H9 (cell line): ENCODE measurements at regions not wholly inside any gene's neighbourhood (a gene's known extent, or its start where the extent isn't known, plus 50 kb on each side); places are given as distances from the start of the nearest gene placed in this dataset.

ENCODE experiments used
- DNase-seq: peaks from one replicate; pipeline ENCODE4 v3.0.0-alpha.2; 2017
- H2AFZ ChIP-seq: one replicate; pipeline ENCODE4 v1.6.1; 2013; ENCODE audit warnings: mild to moderate bottlenecking, low read length, control low read depth, moderate library complexity
- H2AK5ac ChIP-seq: 2 replicates; pipeline ENCODE4 v1.6.1; 2013; ENCODE audit warnings: low read length, control low read depth, mixed read lengths; ENCODE audit not compliant: insufficient read length
- H2BK120ac ChIP-seq: one replicate; pipeline ENCODE4 v1.6.1; 2013; ENCODE audit warnings: low read depth, mild to moderate bottlenecking, low read length, control low read depth, inconsistent platforms; ENCODE audit not compliant: poor library complexity, severe bottlenecking
- H2BK12ac ChIP-seq: 2 replicates; pipeline ENCODE4 v1.6.1; 2013; ENCODE audit warnings: low read length, control low read depth, mixed read lengths, low read depth; ENCODE audit not compliant: insufficient read length
- H2BK15ac ChIP-seq: 2 replicates; pipeline ENCODE4 v1.6.1; 2013; ENCODE audit warnings: low read depth, low read length, control low read depth
- H2BK20ac ChIP-seq: one replicate; pipeline ENCODE4 v1.6.1; 2013; ENCODE audit warnings: low read depth, mild to moderate bottlenecking, low read length, control low read depth, inconsistent platforms; ENCODE audit not compliant: poor library complexity, severe bottlenecking
- H2BK5ac ChIP-seq: 2 replicates; pipeline ENCODE4 v1.6.1; 2013; ENCODE audit warnings: low read length, control low read depth, mixed read lengths; ENCODE audit not compliant: insufficient read length
- H3K14ac ChIP-seq: 2 replicates; pipeline ENCODE4 v1.6.1; 2013; ENCODE audit warnings: low read length, control low read depth; ENCODE audit not compliant: insufficient read depth
- H3K18ac ChIP-seq: 2 replicates; pipeline ENCODE4 v1.6.1; 2013; ENCODE audit warnings: low read depth, mild to moderate bottlenecking, mixed read lengths, low read length, control low read depth; ENCODE audit not compliant: insufficient read length
- H3K23ac ChIP-seq: 2 replicates; pipeline ENCODE4 v1.6.1; 2013; ENCODE audit warnings: low read length, control low read depth, mixed read lengths, low read depth; ENCODE audit not compliant: insufficient read length
- H3K23me2 ChIP-seq: 2 replicates; pipeline ENCODE4 v1.6.1; 2013; ENCODE audit warnings: low read depth, mild to moderate bottlenecking, mixed read lengths, low read length, control low read depth; ENCODE audit not compliant: insufficient read length, poor library complexity, severe bottlenecking
- H3K27ac ChIP-seq: 2 replicates; pipeline ENCODE4 v1.5.1; 2013; ENCODE audit warnings: low read length, control low read depth, mixed read lengths, low read depth; ENCODE audit not compliant: insufficient read length
- H3K27me3 ChIP-seq: 2 replicates; pipeline ENCODE4 v1.6.1; 2013; ENCODE audit warnings: low read length, control low read depth, inconsistent platforms; ENCODE audit not compliant: insufficient read depth
- H3K4ac ChIP-seq: 2 replicates; pipeline ENCODE4 v1.6.1; 2013; ENCODE audit warnings: low read depth, mild to moderate bottlenecking, control low read depth, inconsistent platforms, low read length, moderate library complexity
- H3K4me1 ChIP-seq: 2 replicates; pipeline ENCODE4 v1.6.1; 2013; ENCODE audit warnings: low read length, control low read depth, inconsistent platforms; ENCODE audit not compliant: insufficient read depth
- H3K4me2 ChIP-seq: 2 replicates; pipeline ENCODE4 v1.6.1; 2013; ENCODE audit warnings: low read length, control low read depth, mixed read lengths; ENCODE audit not compliant: insufficient read length, insufficient read depth
- H3K56ac ChIP-seq: 2 replicates; pipeline ENCODE4 v1.6.1; 2013; ENCODE audit warnings: low read depth, mild to moderate bottlenecking, mixed read lengths, low read length, control low read depth; ENCODE audit not compliant: insufficient read length
- H3K79me1 ChIP-seq: 2 replicates; pipeline ENCODE4 v1.6.1; 2013; ENCODE audit warnings: low read depth, mild to moderate bottlenecking, moderate library complexity, low read length, control low read depth, inconsistent platforms; ENCODE audit not compliant: insufficient read depth, poor library complexity, severe bottlenecking
- H3K79me2 ChIP-seq: 2 replicates; pipeline ENCODE4 v1.6.1; 2013; ENCODE audit warnings: low read length, control low read depth, inconsistent platforms; ENCODE audit not compliant: insufficient read depth
- H3K9ac ChIP-seq: 2 replicates; pipeline ENCODE4 v1.6.1; 2013; ENCODE audit warnings: low read length, control low read depth, mixed read lengths; ENCODE audit not compliant: insufficient read length; ENCODE audit errors: extremely low read depth
- H3K9me3 ChIP-seq: one replicate; pipeline ENCODE4 v1.6.1; 2013; ENCODE audit warnings: low read depth, low read length, inconsistent platforms; ENCODE audit not compliant: control insufficient read depth
- H3T11ph ChIP-seq: one replicate; pipeline ENCODE4 v1.6.1; 2013; ENCODE audit warnings: mild to moderate bottlenecking, low read length, control low read depth, inconsistent platforms
- H4K20me1 ChIP-seq: one replicate; pipeline ENCODE4 v1.6.1; 2013; ENCODE audit not compliant: control insufficient read depth, insufficient read length, insufficient read depth
- H4K5ac ChIP-seq: 2 replicates; pipeline ENCODE4 v1.6.1; 2013; ENCODE audit warnings: low read depth, mild to moderate bottlenecking, mixed read lengths, low read length, control low read depth; ENCODE audit not compliant: insufficient read length
- H4K8ac ChIP-seq: replicated peaks from 2 replicates; pipeline ENCODE4 v1.6.1; 2013; ENCODE audit warnings: low read length, control low read depth, mixed read lengths, low read depth; ENCODE audit not compliant: insufficient read length
- H4K91ac ChIP-seq: 2 replicates; pipeline ENCODE4 v1.6.1; 2013; ENCODE audit warnings: low read depth, mild to moderate bottlenecking, moderate library complexity, mixed read lengths, low read length, control low read depth; ENCODE audit not compliant: insufficient read length
- H3K27ac Mint-ChIP-seq, 3 experiments: 2 replicates in 2 of 3; 3 replicates in 1 of 3; pipeline ENCODE4 v1.8.0; 2020 to 2021; ENCODE audit warnings: mixed read lengths in 3 of 3, mild to moderate bottlenecking in 1 of 3, moderate library complexity in 1 of 3
- H3K27me3 Mint-ChIP-seq: 2 replicates; pipeline ENCODE4 v1.8.0; 2021; ENCODE audit warnings: low read depth, mild to moderate bottlenecking, moderate library complexity, mixed read lengths
- H3K36me3 Mint-ChIP-seq, 3 experiments: 2 replicates in 2 of 3; 3 replicates in 1 of 3; pipeline ENCODE4 v1.8.0; 2020 to 2021; ENCODE audit warnings: low read depth in 3 of 3, mixed read lengths in 3 of 3; ENCODE audit not compliant: insufficient read depth in 1 of 3
- H3K4me1 Mint-ChIP-seq, 2 experiments: 2 replicates each; pipeline ENCODE4 v1.8.0; 2020; ENCODE audit warnings: mixed read lengths in 2 of 2
- H3K4me3 Mint-ChIP-seq, 2 experiments: 2 replicates in 1 of 2; 3 replicates in 1 of 2; pipeline ENCODE4 v1.8.0; 2020 to 2021; ENCODE audit warnings: mild to moderate bottlenecking in 2 of 2, mixed read lengths in 2 of 2, moderate library complexity in 1 of 2
- H3K9me3 Mint-ChIP-seq, 2 experiments: 2 replicates in 1 of 2; 3 replicates in 1 of 2; pipeline ENCODE4 v1.8.0; 2020; ENCODE audit warnings: mild to moderate bottlenecking in 2 of 2, mixed read lengths in 2 of 2, moderate library complexity in 1 of 2
- CTCF ChIP-seq: fragments of 200-600 bp; sonication (generic); conservative IDR thresholded peaks from 3 replicates; pipeline ENCODE4 v1.8.0; 2021; ENCODE audit warnings: antibody characterized with exemption, mild to moderate bottlenecking
- WGBS: extraction: QIAGEN DNeasy Blood & Tissue Kit; methylation state at CpG from one replicate; pipeline ENCODE4 v1.1.7; 2013; ENCODE audit warnings: missing lambda C conversion rate, low lambda C conversion rate, mixed read lengths; ENCODE audit not compliant: insufficient read length; ENCODE audit errors: extremely low coverage; 5-methylcytosine and 5-hydroxymethylcytosine counted together

GRCh38 chr3:181265750-181266333, 276.3 kb upstream of the DNAJC19 start:
- Histone ChIP-seq H4K5ac (no peak overlapping the region), H2BK120ac (no peak overlapping the region), H3K27ac (no peak overlapping the region), H3K9me3 (no peaks in the 10 kb centered on the region), H2BK15ac (no peak overlapping the region), H3K14ac (no peak overlapping the region), H2AFZ (no peak overlapping the region), H3K4ac (no peak overlapping the region), H4K8ac (no peak overlapping the region), H4K91ac (no peak overlapping the region), H3K4me2 (no peak overlapping the region), H3K79me1 (no peaks in the 10 kb centered on the region), H2BK5ac (no peak overlapping the region), H3T11ph (no peak overlapping the region), H3K9ac (no peak overlapping the region), H3K23me2 (no peaks in the 10 kb centered on the region), H2BK20ac (no peak overlapping the region), H2AK5ac (no peak overlapping the region), H3K56ac (no peak overlapping the region), H3K4me1 (no peaks in the 10 kb centered on the region), H3K18ac (no peak overlapping the region), H3K23ac (no peak overlapping the region), H3K79me2 (no peaks in the 10 kb centered on the region), H4K20me1 (no peaks in the 10 kb centered on the region), H2BK12ac (no peak overlapping the region), H3K27me3 (no peaks in the 10 kb centered on the region)
- H3K27ac Mint-ChIP-seq: no peak overlapping the region
- no peaks in the 10 kb centered on the region for H3K9me3 Mint-ChIP-seq
- no peak for TF ChIP-seq CTCF
- WGBS: no CpG with 5 or more reads among the region's 4 CpGs
- H3K4me1 Mint-ChIP-seq: no peaks in the 10 kb centered on the region
- H3K4me3 Mint-ChIP-seq: no peak overlapping the region
- no peaks in the 10 kb centered on the region for H3K36me3 Mint-ChIP-seq
- no peaks in the 10 kb centered on the region for H3K27me3 Mint-ChIP-seq
- no peak for DNase-seq
